ENCODE measurements at regions not wholly inside any gene's neighbourhood (a gene's known extent, or its start where the extent isn't known, plus 50 kb on each side); places are given as distances from the start of the nearest gene placed in this dataset.

GRCh38 chr2:156933645-156934225 is 323.8 kb upstream of the GALNT5 start:
- Mint-ChIP-seq H3K4me1 (no peaks in the 10 kb centered on the region), H3K27ac (no peak overlapping the region), H3K9me3 (ENCODE audit: insufficient read depth) (peaks cover 2% of the 10 kb centered on the region), H3K27me3 (no peaks in the 10 kb centered on the region), H3K4me3 (no peak overlapping the region)
- Histone ChIP-seq H4K20me1 (ENCODE audit: control insufficient read depth, insufficient read depth, low read length, poor library complexity, severe bottlenecking) (no peaks in the 10 kb centered on the region), H3K27ac (ENCODE audit: low read length in 2 of 2) (no peak overlapping the region), H2AFZ (ENCODE audit: insufficient read depth, low read depth, low read length, poor library complexity, severe bottlenecking) (no peak overlapping the region), H3K9ac (ENCODE audit: low read length) (no peak overlapping the region), H3K79me2 (ENCODE audit: control insufficient read depth, insufficient read depth, low read length) (no peaks in the 10 kb centered on the region), H3K4me1 (ENCODE audit: control insufficient read depth in 2 of 2, insufficient read depth in 2 of 2, low read length in 2 of 2) (no peaks in the 10 kb centered on the region), H3K27me3 (replicated peaks in 1 of 4; ENCODE audit: control extremely low read depth in 1 of 4, control insufficient read depth in 3 of 4, insufficient read depth in 4 of 4, low read length in 3 of 4) (no peaks in the 10 kb centered on the region), H3K4me3 (ENCODE audit: control extremely low read depth in 1 of 5, extremely low read depth in 1 of 5, insufficient read depth in 1 of 5, low read depth in 2 of 5, low read length in 4 of 5) (no peak overlapping the region), H3K36me3 (replicated peaks in 1 of 2; ENCODE audit: control extremely low read depth in 1 of 2, control insufficient read depth in 1 of 2, extremely low read depth in 1 of 2, insufficient read depth in 2 of 2, low read length in 1 of 2) (no peaks in the 10 kb centered on the region), H3K4me2 (replicated peaks; ENCODE audit: low read depth, low read length, poor library complexity, severe bottlenecking) (no peak overlapping the region), H3K9me3 (ENCODE audit: control extremely low read depth in 1 of 3, control insufficient read depth in 2 of 3, insufficient read depth in 1 of 3, low read length in 2 of 3) (no peaks in the 10 kb centered on the region)
- ChIA-PET POLR2A (no interaction called here), CTCF (no interaction called here)
- ATAC-seq (ENCODE audit: low read depth) (no peak), DNase-seq (no peak)
- no peak for TF ChIP-seq EZH2 (IDR thresholded peaks at IDR 0.05; ENCODE audit: borderline replicate concordance, insufficient read depth, low read depth, low read length, poor library complexity, severe bottlenecking)
- TF ChIP-seq CTCF (IDR thresholded peaks at IDR 0.05) = no peak
- intact Hi-C loops (cut with micrococcal nuclease) = no loop called here
- 43% methylated on average over 3 of the region's 3 CpGs for WGBS (ENCODE audit: insufficient coverage)

GRCh38 chr2:156935616-156936015 is 321.9 kb upstream of the GALNT5 start:
- H3K4me1 ChIP-seq (ENCODE audit: control insufficient read depth in 2 of 2, insufficient read depth in 2 of 2, low read length in 2 of 2) = no peaks in the 10 kb centered on the region
- H3K9me3 ChIP-seq (ENCODE audit: control extremely low read depth in 1 of 3, control insufficient read depth in 2 of 3, insufficient read depth in 1 of 3, low read length in 2 of 3) = no peaks in the 10 kb centered on the region
- no peaks in the 10 kb centered on the region for H3K36me3 ChIP-seq (replicated peaks in 1 of 2; ENCODE audit: control extremely low read depth in 1 of 2, control insufficient read depth in 1 of 2, extremely low read depth in 1 of 2, insufficient read depth in 2 of 2, low read length in 1 of 2)
- H3K9ac ChIP-seq (ENCODE audit: low read length) = no peak overlapping the region
- no peaks in the 10 kb centered on the region for H3K4me1 Mint-ChIP-seq
- no peaks in the 10 kb centered on the region for H3K27me3 Mint-ChIP-seq
- no peaks in the 10 kb centered on the region for H3K79me2 ChIP-seq (ENCODE audit: control insufficient read depth, insufficient read depth, low read length)
- DNase-seq (no peak), ATAC-seq (ENCODE audit: low read depth) (no peak)
- H2AFZ ChIP-seq (ENCODE audit: insufficient read depth, low read depth, low read length, poor library complexity, severe bottlenecking) = no peak overlapping the region
- no peak overlapping the region for H3K27ac ChIP-seq (ENCODE audit: low read length in 2 of 2)
- H4K20me1 ChIP-seq (ENCODE audit: control insufficient read depth, insufficient read depth, low read length, poor library complexity, severe bottlenecking) = no peaks in the 10 kb centered on the region
- H3K4me3 Mint-ChIP-seq = no peak overlapping the region
- intact Hi-C loops (cut with micrococcal nuclease) = no loop called here
- H3K9me3 Mint-ChIP-seq (ENCODE audit: insufficient read depth) = peaks cover 2% of the 10 kb centered on the region
- H3K27ac Mint-ChIP-seq = no peak overlapping the region
- H3K4me2 ChIP-seq (replicated peaks; ENCODE audit: low read depth, low read length, poor library complexity, severe bottlenecking) = no peak overlapping the region
- ChIA-PET CTCF (no interaction called here), POLR2A (no interaction called here)
- H3K27me3 ChIP-seq (replicated peaks in 1 of 4; ENCODE audit: control extremely low read depth in 1 of 4, control insufficient read depth in 3 of 4, insufficient read depth in 4 of 4, low read length in 3 of 4) = no peaks in the 10 kb centered on the region
- H3K4me3 ChIP-seq (ENCODE audit: control extremely low read depth in 1 of 5, extremely low read depth in 1 of 5, insufficient read depth in 1 of 5, low read depth in 2 of 5, low read length in 4 of 5) = no peak overlapping the region
- no peak for TF ChIP-seq EZH2 (IDR thresholded peaks at IDR 0.05; ENCODE audit: borderline replicate concordance, insufficient read depth, low read depth, low read length, poor library complexity, severe bottlenecking)
- no peak for TF ChIP-seq CTCF (IDR thresholded peaks at IDR 0.05)
- WGBS (ENCODE audit: insufficient coverage) = 73% methylated on average over 3 of the region's 5 CpGs

All from B cell (primary cell).